Activated T-cell treated with anti-CD3 and anti-CD28 coated beads for 1 hour (primary cell): ENCODE measurements at regions not wholly inside any gene's neighbourhood (a gene's known extent, or its start where the extent isn't known, plus 50 kb on each side); places are given as distances from the start of the nearest gene placed in this dataset.

Experiments used
- DNase-seq: peaks from one replicate; pipeline ENCODE4 v3.0.0-alpha.2; 2020; ENCODE audit warnings: low read depth

GRCh38 chr12:93243689-93244513 lies 133.8 kb upstream of the NUDT4 start:
- no peak for DNase-seq

- no peak for DNase-seq
Observed at GRCh38 chr12:93244514-93245077, 133.1 kb upstream of the NUDT4 start.

- DNase-seq: peak; percentile 20
Observed at GRCh38 chr12:93245543-93245942, 132.2 kb upstream of the NUDT4 start.

- no peak for DNase-seq
Observed at GRCh38 chr12:93247313-93247991, 130.3 kb upstream of the NUDT4 start.

- no peak for DNase-seq
Observed at GRCh38 chr12:93252221-93252620, 125.5 kb upstream of the NUDT4 start.

GRCh38 chr12:93254911-93255310 lies 122.8 kb upstream of the NUDT4 start:
- DNase-seq: no peak

GRCh38 chr12:93256256-93256969 lies 121.3 kb upstream of the NUDT4 start:
- no peak for DNase-seq

GRCh38 chr12:93261505-93262094 lies 116.1 kb upstream of the NUDT4 start:
- DNase-seq: no peak

GRCh38 chr12:93272997-93273396 lies 104.7 kb upstream of the NUDT4 start:
- no peak for DNase-seq

GRCh38 chr12:93273834-93274564 lies 103.7 kb upstream of the NUDT4 start:
- DNase-seq: no peak

GRCh38 chr12:93274937-93275336 lies 102.8 kb upstream of the NUDT4 start:
- DNase-seq: no peak

GRCh38 chr12:93275589-93275988 lies 102.1 kb upstream of the NUDT4 start:
- no peak for DNase-seq

- DNase-seq: no peak
Observed at GRCh38 chr12:93279565-93280412, 97.9 kb upstream of the NUDT4 start.

GRCh38 chr12:93287149-93287548 lies 90.6 kb upstream of the NUDT4 start:
- DNase-seq: no peak

GRCh38 chr12:93288626-93289025 lies 89.1 kb upstream of the NUDT4 start:
- DNase-seq: no peak

- no peak for DNase-seq
Observed at GRCh38 chr12:93290391-93290790, 87.3 kb upstream of the NUDT4 start.

- DNase-seq: no peak
Observed at GRCh38 chr12:93292213-93292612, 85.5 kb upstream of the NUDT4 start.

- DNase-seq: no peak
Observed at GRCh38 chr12:93292731-93293566, 84.8 kb upstream of the NUDT4 start.

- no peak for DNase-seq
Observed at GRCh38 chr12:93297032-93297431, 80.7 kb upstream of the NUDT4 start.

- DNase-seq: no peak
Observed at GRCh38 chr12:93297536-93297935, 80.2 kb upstream of the NUDT4 start.
